PC-3 (cell line): ENCODE measurements at regions not wholly inside any gene's neighbourhood (a gene's known extent, or its start where the extent isn't known, plus 50 kb on each side); places are given as distances from the start of the nearest gene placed in this dataset.

ENCODE experiments used
- ATAC-seq: fragments of 200-7000 bp; cut with Tn5 transposase; 2 replicates; pipeline ENCODE4 v1.9.1; 2020; ENCODE audit warnings: mild to moderate bottlenecking, moderate library complexity
- BruUV-seq: library from RNA; stranded (reverse); fragments of 400-500 nt; replicated peaks from 2 replicates; lab custom pipeline; 2021; lab: Mats Ljungman, UMichigan
- CTCF ChIA-PET: fragments of 300-600 bp; sonication (Branson Sonifier 250); formaldehyde crosslinking; loops from one replicate; lab custom pipeline; 2022; ENCODE audit warnings: antibody characterized with exemption; lab: Charles Lee
- POLR2A ChIA-PET: fragments of 300-600 bp; sonication (Branson Sonifier 250); formaldehyde crosslinking; loops from one replicate; lab custom pipeline; 2022; ENCODE audit warnings: antibody characterized with exemption; ENCODE audit not compliant: unreplicated experiment; lab: Charles Lee
- DNase-seq: peaks from one replicate; pipeline ENCODE4 v3.0.0-alpha.2; 2015
- H2AFZ ChIP-seq: fragments of 300-600 bp; sonication (generic); 2 replicates; pipeline ENCODE4 v1.6.0; 2016; ENCODE audit warnings: antibody characterized with exemption, low read length
- H3F3A ChIP-seq: fragments of 300-600 bp; sonication (generic); one replicate; pipeline ENCODE4 v1.6.0; 2017; ENCODE audit warnings: antibody characterized with exemption, low read length, control low read depth, mild to moderate bottlenecking; ENCODE audit not compliant: unreplicated experiment
- H3K27ac ChIP-seq: fragments of 300-600 bp; sonication (generic); 2 replicates; pipeline ENCODE4 v1.5.1; 2016; ENCODE audit warnings: mild to moderate bottlenecking, low read length
- H3K27me3 ChIP-seq: fragments of 300-600 bp; sonication (generic); 2 replicates; pipeline ENCODE4 v1.6.1; 2016; ENCODE audit warnings: low read length, mixed read lengths
- H3K36me3 ChIP-seq: fragments of 300-600 bp; sonication (generic); 2 replicates; pipeline ENCODE4 v1.6.1; 2016; ENCODE audit warnings: low read depth, mixed run types, low read length, mixed read lengths
- H3K4me1 ChIP-seq: fragments of 300-600 bp; sonication (generic); 2 replicates; pipeline ENCODE4 v1.5.1; 2016; ENCODE audit warnings: low read length; ENCODE audit not compliant: insufficient read depth
- H3K4me2 ChIP-seq: fragments of 300-600 bp; sonication (generic); 2 replicates; pipeline ENCODE4 v1.6.0; 2016; ENCODE audit warnings: low read length
- H3K4me3 ChIP-seq: fragments of 300-600 bp; sonication (generic); 2 replicates; pipeline ENCODE4 v1.5.1; 2016; ENCODE audit warnings: mild to moderate bottlenecking, low read length, mixed read lengths
- H3K79me2 ChIP-seq: fragments of 300-600 bp; sonication (generic); 2 replicates; pipeline ENCODE4 v1.6.1; 2017; ENCODE audit warnings: low read length, mixed read lengths
- H3K9ac ChIP-seq: fragments of 300-600 bp; sonication (generic); 2 replicates; pipeline ENCODE4 v1.6.0; 2016; ENCODE audit warnings: mild to moderate bottlenecking, low read length
- H3K9me2 ChIP-seq: fragments of 300-600 bp; sonication (generic); replicated peaks from 2 replicates; pipeline ENCODE4 v1.6.1; 2016; ENCODE audit warnings: mixed run types, low read length, mixed read lengths
- H3K9me3 ChIP-seq: fragments of 300-600 bp; sonication (generic); 2 replicates; pipeline ENCODE4 v1.6.1; 2016; ENCODE audit warnings: low read length, mixed read lengths
- H4K20me1 ChIP-seq: fragments of 300-600 bp; sonication (generic); 2 replicates; pipeline ENCODE4 v1.6.1; 2016; ENCODE audit warnings: low read length, mixed read lengths
- EZH2 ChIP-seq: fragments of 300-600 bp; sonication (generic); IDR thresholded peaks from one replicate; pipeline ENCODE4 v1.6.1; 2017; ENCODE audit warnings: antibody characterized with exemption, mild to moderate bottlenecking, low read length; ENCODE audit not compliant: unreplicated experiment
- EZH2phosphoT487 ChIP-seq: fragments of 300-600 bp; sonication (generic); IDR thresholded peaks from 2 replicates; pipeline ENCODE4 v1.6.1; 2018; ENCODE audit warnings: mild to moderate bottlenecking, antibody characterized with exemption, low read length, borderline replicate concordance
- intact Hi-C: fragments of 100-400 bp; cut with micrococcal nuclease; formaldehyde crosslinking; loops from 2 replicates; pipeline ENCODE4 v1.9.0; 2023
- TF ChIP-seq, protein P1 (sequence below): fragments of 300-600 bp; sonication (generic); conservative IDR thresholded peaks from 2 replicates; pipeline ENCODE4 v1.5.1; 2017; ENCODE audit warnings: antibody characterized with exemption, low read depth, mild to moderate bottlenecking, low read length

DNA sequence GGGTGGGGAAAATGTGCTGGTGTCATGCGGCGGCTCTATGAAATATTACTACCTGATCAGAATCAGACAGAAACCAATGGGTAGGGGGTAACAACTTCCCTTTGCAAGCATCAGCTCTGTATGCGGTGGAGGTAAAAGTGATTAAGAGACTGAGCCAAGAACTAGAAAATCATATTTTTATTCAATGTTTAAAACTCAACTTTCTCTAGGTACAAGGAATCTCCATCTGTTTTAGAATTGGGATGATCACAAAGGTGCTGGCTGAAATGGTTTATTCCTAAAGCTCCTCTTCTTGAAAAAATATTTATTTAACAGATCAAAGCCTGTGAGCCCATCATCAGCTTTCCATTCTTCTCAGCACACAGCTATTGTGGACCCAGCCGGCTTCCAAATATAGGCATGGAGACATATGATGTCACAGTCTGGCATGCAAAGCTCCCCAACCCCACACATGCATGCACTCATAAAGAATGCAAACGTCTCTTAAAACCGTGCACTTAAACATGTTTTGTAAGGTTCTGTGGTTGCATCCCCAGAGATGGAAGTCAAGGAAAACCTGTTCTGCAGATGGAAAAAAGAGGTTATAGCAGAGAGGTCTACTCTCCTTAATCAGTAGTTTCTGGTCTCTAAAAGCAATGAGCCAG lies 126.0 kb downstream of the SKIDA1 start:
- Histone ChIP-seq H3K79me2 (no peaks in the 10 kb centered on the region), H3K9me3 (no peaks in the 10 kb centered on the region), H3K9me2 (no peaks in the 10 kb centered on the region), H3F3A (no peaks in the 10 kb centered on the region), H3K27me3 (no peaks in the 10 kb centered on the region), H3K4me1 (peaks cover 32% of the 10 kb centered on the region), H3K4me2 (peak overlapping the region; percentile 71), H3K36me3 (no peaks in the 10 kb centered on the region), H3K9ac (peak overlapping the region; percentile 37), H3K4me3 (no peak overlapping the region), H3K27ac (peak overlapping the region; percentile 87), H2AFZ (no peak overlapping the region), H4K20me1 (no peaks in the 10 kb centered on the region)
- no peak for TF ChIP-seq EZH2phosphoT487
- TF ChIP-seq, protein P1, sequence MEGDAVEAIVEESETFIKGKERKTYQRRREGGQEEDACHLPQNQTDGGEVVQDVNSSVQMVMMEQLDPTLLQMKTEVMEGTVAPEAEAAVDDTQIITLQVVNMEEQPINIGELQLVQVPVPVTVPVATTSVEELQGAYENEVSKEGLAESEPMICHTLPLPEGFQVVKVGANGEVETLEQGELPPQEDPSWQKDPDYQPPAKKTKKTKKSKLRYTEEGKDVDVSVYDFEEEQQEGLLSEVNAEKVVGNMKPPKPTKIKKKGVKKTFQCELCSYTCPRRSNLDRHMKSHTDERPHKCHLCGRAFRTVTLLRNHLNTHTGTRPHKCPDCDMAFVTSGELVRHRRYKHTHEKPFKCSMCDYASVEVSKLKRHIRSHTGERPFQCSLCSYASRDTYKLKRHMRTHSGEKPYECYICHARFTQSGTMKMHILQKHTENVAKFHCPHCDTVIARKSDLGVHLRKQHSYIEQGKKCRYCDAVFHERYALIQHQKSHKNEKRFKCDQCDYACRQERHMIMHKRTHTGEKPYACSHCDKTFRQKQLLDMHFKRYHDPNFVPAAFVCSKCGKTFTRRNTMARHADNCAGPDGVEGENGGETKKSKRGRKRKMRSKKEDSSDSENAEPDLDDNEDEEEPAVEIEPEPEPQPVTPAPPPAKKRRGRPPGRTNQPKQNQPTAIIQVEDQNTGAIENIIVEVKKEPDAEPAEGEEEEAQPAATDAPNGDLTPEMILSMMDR: no peak
- TF ChIP-seq EZH2: no peak
- POLR2A ChIA-PET: no interaction called here
- no TSS peak for BruUV-seq
- intact Hi-C loops: loop anchor here (10.0 kb wide), 1 partner anchor 125 kb away; no protein-coding TSS in a partner anchor
- peak; percentile 85 for DNase-seq
- CTCF ChIA-PET: no interaction called here
- peak; percentile 40 for ATAC-seq

DNA sequence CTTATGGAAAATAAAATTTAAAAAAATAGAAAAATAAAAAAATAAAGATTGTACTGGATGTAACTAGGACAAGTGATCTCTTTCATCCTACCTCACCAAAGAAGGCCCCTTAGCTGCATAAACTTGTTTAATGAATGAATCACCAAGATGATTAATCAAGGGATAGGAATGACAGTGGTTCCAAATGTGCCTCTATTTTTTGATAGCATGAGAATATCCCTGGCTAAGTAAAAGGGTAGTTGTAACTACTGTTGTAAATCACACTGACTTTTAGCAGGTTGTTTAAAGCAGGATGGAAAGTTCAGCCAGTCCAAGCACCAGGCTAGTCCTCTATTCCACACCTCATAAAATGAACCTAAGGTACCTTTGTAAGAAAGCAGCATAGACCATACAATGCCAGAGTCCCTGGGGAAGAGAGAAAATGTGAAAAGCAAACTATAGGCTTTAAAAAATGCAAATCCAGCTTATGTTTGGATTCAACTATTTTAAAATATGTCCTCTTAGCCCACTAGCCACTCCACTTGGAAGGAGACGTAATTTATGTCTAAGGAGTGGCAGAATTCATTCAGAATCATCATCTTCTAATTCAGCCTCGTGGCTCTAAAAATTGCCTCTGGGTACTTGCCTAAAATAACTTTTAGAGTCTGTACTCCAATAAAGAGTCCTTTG lies 126.8 kb downstream of the SKIDA1 start:
- TF ChIP-seq EZH2 (no peak), EZH2phosphoT487 (no peak)
- TF ChIP-seq, protein P1: no peak
- H4K20me1 ChIP-seq: no peaks in the 10 kb centered on the region
- no peaks in the 10 kb centered on the region for H3K36me3 ChIP-seq
- intact Hi-C loops: loop anchor here (1.0 to 10.0 kb wide), 2 partner anchors 61 to 124 kb away; no protein-coding TSS in a partner anchor
- ATAC-seq (peak; percentile 90), DNase-seq (peak; percentile 87)
- ChIA-PET POLR2A (no interaction called here), CTCF (no interaction called here)
- no TSS peak for BruUV-seq
- no peaks in the 10 kb centered on the region for H3F3A ChIP-seq
- H3K79me2 ChIP-seq: no peaks in the 10 kb centered on the region
- H3K4me3 ChIP-seq: peak overlapping the region; percentile 43; the same call in 1 of the 2 replicates
- peak overlapping the region; percentile 37 for H3K9ac ChIP-seq
- H3K27ac ChIP-seq: peak overlapping the region; percentile 87
- no peaks in the 10 kb centered on the region for H3K27me3 ChIP-seq
- H3K4me1 ChIP-seq: peaks cover 32% of the 10 kb centered on the region
- H3K9me3 ChIP-seq: no peaks in the 10 kb centered on the region
- peak overlapping the region; percentile 71 for H3K4me2 ChIP-seq
- H2AFZ ChIP-seq: 0 out of 2 replicates have a peak overlapping the region, but pooled peaks have one; percentile 7
- no peaks in the 10 kb centered on the region for H3K9me2 ChIP-seq

DNA sequence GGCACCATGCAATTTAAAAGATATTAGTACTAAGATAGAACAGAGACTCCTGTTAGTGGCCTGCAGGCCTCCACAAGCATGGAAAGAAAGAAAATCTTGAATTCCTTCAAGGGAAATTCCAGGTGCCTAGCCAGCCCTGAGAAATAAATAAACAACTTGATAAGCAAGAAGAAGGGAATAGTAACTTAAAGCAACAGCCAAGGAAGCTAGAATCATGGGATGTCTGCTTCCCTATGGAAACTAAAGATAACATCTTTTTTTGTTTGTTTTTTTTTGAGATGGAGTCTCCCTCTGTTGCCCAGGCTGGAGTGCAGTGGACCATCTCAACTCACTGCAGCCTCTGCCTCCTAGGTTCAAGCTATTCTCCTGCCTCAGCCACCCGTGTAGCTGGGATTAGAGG lies 128.6 kb downstream of the SKIDA1 start:
- no peak for DNase-seq
- H3K79me2 ChIP-seq: no peaks in the 10 kb centered on the region
- ChIA-PET CTCF (no interaction called here), POLR2A (no interaction called here)
- H3K9me3 ChIP-seq: no peaks in the 10 kb centered on the region
- no peaks in the 10 kb centered on the region for H4K20me1 ChIP-seq
- TF ChIP-seq EZH2 (no peak), EZH2phosphoT487 (no peak)
- TF ChIP-seq, protein P1: no peak
- H3K4me2 ChIP-seq: no peak overlapping the region
- peaks cover 22% of the 10 kb centered on the region for H3K4me1 ChIP-seq
- no peaks in the 10 kb centered on the region for H3K27me3 ChIP-seq
- no TSS peak for BruUV-seq
- H3K9ac ChIP-seq: no peak overlapping the region
- H3K9me2 ChIP-seq: no peaks in the 10 kb centered on the region
- no peak overlapping the region for H3K4me3 ChIP-seq
- intact Hi-C loops: loop anchor here (10.0 kb wide), 1 partner anchor 122 kb away; no protein-coding TSS in a partner anchor
- no peak overlapping the region for H2AFZ ChIP-seq
- ATAC-seq: no peak
- no peak overlapping the region for H3K27ac ChIP-seq
- no peaks in the 10 kb centered on the region for H3K36me3 ChIP-seq
- H3F3A ChIP-seq: no peaks in the 10 kb centered on the region
